WTC11 (cell line): ENCODE measurements at regions not wholly inside any gene's neighbourhood (a gene's known extent, or its start where the extent isn't known, plus 50 kb on each side); places are given as distances from the start of the nearest gene placed in this dataset.

Source experiments
- ATAC-seq: fragments of 200-7000 bp; cut with Tn5 transposase; 2 replicates; pipeline ENCODE4 v1.10.0; 2021; ENCODE audit warnings: mild to moderate bottlenecking, moderate library complexity
- CTCF ChIA-PET: fragments of 300-600 bp; sonication (Branson Sonifier 250); formaldehyde crosslinking; loops from one replicate; lab custom pipeline; 2021; ENCODE audit warnings: antibody characterized with exemption; lab: Charles Lee
- POLR2A ChIA-PET: fragments of 350-600 bp; sonication (Branson Sonifier 250); formaldehyde crosslinking; loops from one replicate; lab custom pipeline; 2021; ENCODE audit warnings: antibody characterized with exemption; lab: Charles Lee
- DNase-seq: peaks from one replicate; pipeline ENCODE4 v3.0.0; 2021; ENCODE audit warnings: low spot score
- H3K27ac Mint-ChIP-seq: 2 replicates; pipeline ENCODE4 v1.8.0; 2021; ENCODE audit warnings: mixed read lengths
- H3K27me3 Mint-ChIP-seq: 2 replicates; pipeline ENCODE4 v1.8.0; 2021; ENCODE audit warnings: low read depth, mild to moderate bottlenecking, moderate library complexity, mixed read lengths
- H3K36me3 Mint-ChIP-seq: 2 replicates; pipeline ENCODE4 v1.8.0; 2021; ENCODE audit warnings: mixed read lengths
- H3K4me1 Mint-ChIP-seq: 2 replicates; pipeline ENCODE4 v1.8.0; 2022; ENCODE audit warnings: mixed read lengths
- H3K4me3 Mint-ChIP-seq: 2 replicates; pipeline ENCODE4 v1.8.0; 2021; ENCODE audit warnings: mild to moderate bottlenecking, moderate library complexity, mixed read lengths
- H3K9me3 Mint-ChIP-seq: 2 replicates; pipeline ENCODE4 v1.8.0; 2021; ENCODE audit warnings: mixed read lengths
- CBFB ChIP-seq: sonication (generic); formaldehyde crosslinking; IDR thresholded peaks from 2 replicates; pipeline ENCODE4 v1.8.1; 2022; ENCODE audit warnings: mild to moderate bottlenecking, low read depth, missing genetic modification reagents
- CREM ChIP-seq: sonication (generic); formaldehyde crosslinking; IDR thresholded peaks from 2 replicates; pipeline ENCODE4 v1.8.1; 2022; ENCODE audit warnings: mild to moderate bottlenecking, missing genetic modification reagents, moderate library complexity
- E2F1 ChIP-seq: sonication (generic); formaldehyde crosslinking; IDR thresholded peaks from 2 replicates; pipeline ENCODE4 v1.8.0; 2022; ENCODE audit warnings: mild to moderate bottlenecking, missing genetic modification reagents
- ERG ChIP-seq: fragments of 250-450 bp; sonication (Bioruptor Pico); IDR thresholded peaks from 2 replicates; pipeline ENCODE4 v1.8.0; 2021; ENCODE audit warnings: mild to moderate bottlenecking
- ESRRA ChIP-seq: sonication (generic); formaldehyde crosslinking; IDR thresholded peaks from 2 replicates; pipeline ENCODE4 v1.8.1; 2022; ENCODE audit warnings: mild to moderate bottlenecking, missing genetic modification reagents, borderline replicate concordance
- FOXP1 ChIP-seq: sonication (generic); formaldehyde crosslinking; IDR thresholded peaks from 2 replicates; pipeline ENCODE4 v1.8.0; 2022; ENCODE audit warnings: missing genetic modification reagents, mild to moderate bottlenecking, moderate library complexity, borderline replicate concordance
- GRHL2 ChIP-seq: fragments of 250-450 bp; sonication (Bioruptor Pico); IDR thresholded peaks from 2 replicates; pipeline ENCODE4 v1.8.0; 2022; ENCODE audit warnings: mild to moderate bottlenecking, moderate library complexity; ENCODE audit not compliant: insufficient replicate concordance, severe bottlenecking
- GTF2I ChIP-seq: fragments of 250-450 bp; sonication (Bioruptor Pico); conservative IDR thresholded peaks from 2 replicates; pipeline ENCODE4 v1.4.0; 2021; ENCODE audit warnings: mild to moderate bottlenecking
- KAT7 ChIP-seq: sonication (generic); formaldehyde crosslinking; IDR thresholded peaks from 2 replicates; pipeline ENCODE4 v1.8.1; 2023; ENCODE audit warnings: missing genetic modification reagents, mild to moderate bottlenecking, borderline replicate concordance
- NFATC4 ChIP-seq: fragments of 250-450 bp; sonication (Bioruptor Pico); IDR thresholded peaks from 2 replicates; pipeline ENCODE4 v1.9.0; 2021; ENCODE audit warnings: mild to moderate bottlenecking
- NR1H2 ChIP-seq: sonication (generic); formaldehyde crosslinking; IDR thresholded peaks from 2 replicates; pipeline ENCODE4 v1.9.0; 2021; ENCODE audit warnings: mild to moderate bottlenecking, moderate library complexity, missing genetic modification reagents
- PRDM15 ChIP-seq: sonication (generic); formaldehyde crosslinking; IDR thresholded peaks from 2 replicates; pipeline ENCODE4 v1.8.0; 2022; ENCODE audit warnings: missing genetic modification reagents
- ZNF396 ChIP-seq: fragments of 250-450 bp; sonication (Bioruptor Pico); IDR thresholded peaks from 2 replicates; pipeline ENCODE4 v1.8.0; 2021; ENCODE audit warnings: mild to moderate bottlenecking, moderate library complexity, borderline replicate concordance

GRCh38 chr11:70489276-70489675 lies 90.9 kb downstream of the CTTN start (continued):
- no peak for TF ChIP-seq PRDM15 (CRISPR knock-in tag)

GRCh38 chr11:70490208-70490607 lies 91.9 kb downstream of the CTTN start:
- no peaks in the 10 kb centered on the region for H3K27me3 Mint-ChIP-seq
- POLR2A ChIA-PET = no interaction called here
- ATAC-seq = no peak

GRCh38 chr11:70490723-70491558 lies 92.6 kb downstream of the CTTN start:
- Mint-ChIP-seq H3K9me3 (peaks cover 13% of the 10 kb centered on the region), H3K27ac (no peak overlapping the region), H3K4me1 (no peaks in the 10 kb centered on the region), H3K36me3 (peaks cover 37% of the 10 kb centered on the region), H3K4me3 (no peak overlapping the region), H3K27me3 (no peaks in the 10 kb centered on the region)
- ATAC-seq (no peak), DNase-seq (no peak)
- CTCF ChIA-PET = no interaction called here
- POLR2A ChIA-PET = no interaction called here
- TF ChIP-seq GTF2I (CRISPR knock-in tag) (no peak), CREM (CRISPR knock-in tag) (no peak), KAT7 (CRISPR knock-in tag) (no peak), CBFB (CRISPR knock-in tag) (no peak)

More at GRCh38 chr11:70490208-70490607, 91.9 kb downstream of the CTTN start:
- no peak overlapping the region for H3K4me3 Mint-ChIP-seq
- H3K27ac Mint-ChIP-seq = no peak overlapping the region
- H3K9me3 Mint-ChIP-seq = peaks cover 13% of the 10 kb centered on the region
- 0 out of 2 replicates have a peak, but pooled peaks have one; percentile 25 for TF ChIP-seq FOXP1 (CRISPR knock-in tag)
- no peak for TF ChIP-seq ZNF396
- TF ChIP-seq ERG (CRISPR knock-in tag) = no peak
- no peak for TF ChIP-seq GRHL2
- TF ChIP-seq NFATC4 (CRISPR knock-in tag) = no peak
- H3K36me3 Mint-ChIP-seq = peaks cover 43% of the 10 kb centered on the region
- no peak for DNase-seq
- CTCF ChIA-PET = no interaction called here
- H3K4me1 Mint-ChIP-seq = no peaks in the 10 kb centered on the region

GRCh38 chr11:70491696-70492472 lies 93.6 kb downstream of the CTTN start:
- CTCF ChIA-PET = no interaction called here

More at GRCh38 chr11:70491696-70492472, 93.6 kb downstream of the CTTN start:
- H3K9me3 Mint-ChIP-seq = peaks cover 13% of the 10 kb centered on the region
- H3K36me3 Mint-ChIP-seq = peaks cover 32% of the 10 kb centered on the region
- H3K27me3 Mint-ChIP-seq = no peaks in the 10 kb centered on the region
- H3K4me1 Mint-ChIP-seq = no peaks in the 10 kb centered on the region
- ATAC-seq = no peak
- H3K27ac Mint-ChIP-seq = no peak overlapping the region
- no peak overlapping the region for H3K4me3 Mint-ChIP-seq
- POLR2A ChIA-PET = no interaction called here
- DNase-seq = no peak
- TF ChIP-seq E2F1 (no peak), NR1H2 (no peak), ESRRA (CRISPR knock-in tag) (0 out of 2 replicates have a peak, but pooled peaks have one; percentile 34)
